Colonic mucosa (tissue), 4 donors: ENCODE measurements at regions not wholly inside any gene's neighbourhood (a gene's known extent, or its start where the extent isn't known, plus 50 kb on each side); places are given as distances from the start of the nearest gene placed in this dataset.

Experiments used
- DNase-seq: peaks from one replicate; pipeline ENCODE4 v3.0.0-alpha.2; 2020
- H3K27ac ChIP-seq: fragments of 200-600 bp; one replicate; pipeline ENCODE4 v1.8.0; 2021
- H3K27me3 ChIP-seq: fragments of 200-600 bp; one replicate; pipeline ENCODE4 v1.8.0; 2021
- H3K36me3 ChIP-seq: fragments of 200-600 bp; one replicate; pipeline ENCODE4 v1.8.0; 2021
- H3K4me1 ChIP-seq: fragments of 200-600 bp; one replicate; pipeline ENCODE4 v1.8.0; 2021; ENCODE audit warnings: mild to moderate bottlenecking
- H3K4me3 ChIP-seq: fragments of 200-600 bp; one replicate; pipeline ENCODE4 v1.8.0; 2021
- H3K9ac ChIP-seq, 2 donors: one replicate each; pipeline ENCODE4 v1.7.0; 2013; ENCODE audit warnings: control low read depth in 2 of 2, low read depth in 2 of 2, low read length in 2 of 2
- H3K9me3 ChIP-seq: fragments of 200-600 bp; one replicate; pipeline ENCODE4 v1.8.0; 2021
- intact Hi-C: fragments of 100-400 bp; cut with DNase I; formaldehyde crosslinking; loops from one replicate; pipeline ENCODE4 v1.14.1; 2022
- TF ChIP-seq, protein P1 (sequence below): fragments of 200-600 bp; IDR thresholded peaks from one replicate; pipeline ENCODE4 v1.8.0; 2022; ENCODE audit warnings: antibody characterized with exemption, mild to moderate bottlenecking
- donor health status: healthy.
- donor health status: DM: no; HTN: no; CAD: no.
- donor health status: DM: no; HTN: no; CAD: no.

GRCh38 chr5:163976696-163977095 is 471.3 kb downstream of the MAT2B start:
- H3K4me1 ChIP-seq, result no peaks in the 10 kb centered on the region
- intact Hi-C loops, result no loop called here

DNA sequence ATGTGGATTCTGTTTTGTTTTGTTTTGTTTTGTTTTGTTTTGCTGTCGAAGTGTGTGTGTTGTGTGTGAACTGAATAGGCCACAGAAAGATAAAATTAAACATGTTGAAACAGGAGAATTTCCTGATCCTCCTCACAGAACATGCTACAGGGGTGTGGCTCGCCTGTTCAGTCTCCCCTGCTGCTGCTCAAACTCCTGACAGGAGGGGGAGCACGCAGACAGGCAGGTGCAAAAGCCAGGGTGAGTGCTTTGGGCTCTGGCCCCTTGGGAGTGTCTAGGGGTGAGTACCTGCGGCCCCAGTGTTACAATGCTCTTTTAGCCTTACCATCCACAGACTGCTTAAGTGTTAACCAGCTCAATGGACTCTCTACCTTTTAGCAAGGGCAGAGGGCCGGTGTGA is 473.5 kb downstream of the MAT2B start:
- H3K9ac ChIP-seq, result no peak overlapping the region
- no peaks in the 10 kb centered on the region for H3K27me3 ChIP-seq
- H3K4me3 ChIP-seq, result no peak overlapping the region
- no peaks in the 10 kb centered on the region for H3K36me3 ChIP-seq
- intact Hi-C loops, result no loop called here
- H3K9me3 ChIP-seq, result no peaks in the 10 kb centered on the region
- no peaks in the 10 kb centered on the region for H3K4me1 ChIP-seq
- TF ChIP-seq, protein P1, sequence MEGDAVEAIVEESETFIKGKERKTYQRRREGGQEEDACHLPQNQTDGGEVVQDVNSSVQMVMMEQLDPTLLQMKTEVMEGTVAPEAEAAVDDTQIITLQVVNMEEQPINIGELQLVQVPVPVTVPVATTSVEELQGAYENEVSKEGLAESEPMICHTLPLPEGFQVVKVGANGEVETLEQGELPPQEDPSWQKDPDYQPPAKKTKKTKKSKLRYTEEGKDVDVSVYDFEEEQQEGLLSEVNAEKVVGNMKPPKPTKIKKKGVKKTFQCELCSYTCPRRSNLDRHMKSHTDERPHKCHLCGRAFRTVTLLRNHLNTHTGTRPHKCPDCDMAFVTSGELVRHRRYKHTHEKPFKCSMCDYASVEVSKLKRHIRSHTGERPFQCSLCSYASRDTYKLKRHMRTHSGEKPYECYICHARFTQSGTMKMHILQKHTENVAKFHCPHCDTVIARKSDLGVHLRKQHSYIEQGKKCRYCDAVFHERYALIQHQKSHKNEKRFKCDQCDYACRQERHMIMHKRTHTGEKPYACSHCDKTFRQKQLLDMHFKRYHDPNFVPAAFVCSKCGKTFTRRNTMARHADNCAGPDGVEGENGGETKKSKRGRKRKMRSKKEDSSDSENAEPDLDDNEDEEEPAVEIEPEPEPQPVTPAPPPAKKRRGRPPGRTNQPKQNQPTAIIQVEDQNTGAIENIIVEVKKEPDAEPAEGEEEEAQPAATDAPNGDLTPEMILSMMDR, result no peak
- DNase-seq, result no peak
- no peak overlapping the region for H3K27ac ChIP-seq

More at GRCh38 chr5:163976696-163977095, 471.3 kb downstream of the MAT2B start:
- TF ChIP-seq, protein P1, result no peak
- H3K27me3 ChIP-seq, result no peaks in the 10 kb centered on the region
- no peak overlapping the region for H3K4me3 ChIP-seq
- no peaks in the 10 kb centered on the region for H3K9me3 ChIP-seq
- H3K9ac ChIP-seq, result no peak overlapping the region
- no peak overlapping the region for H3K27ac ChIP-seq
- H3K36me3 ChIP-seq, result no peaks in the 10 kb centered on the region
- DNase-seq, result no peak

GRCh38 chr5:163988566-163988965 is 483.1 kb downstream of the MAT2B start:
- Histone ChIP-seq H3K9ac (no peak overlapping the region), H3K27me3 (no peaks in the 10 kb centered on the region), H3K27ac (no peak overlapping the region), H3K36me3 (no peaks in the 10 kb centered on the region), H3K4me3 (no peak overlapping the region), H3K4me1 (no peaks in the 10 kb centered on the region), H3K9me3 (no peaks in the 10 kb centered on the region)
- intact Hi-C loops, result no loop called here
- no peak for DNase-seq
- TF ChIP-seq, protein P1, result no peak

- H3K27me3 ChIP-seq, result no peaks in the 10 kb centered on the region
- no peaks in the 10 kb centered on the region for H3K9me3 ChIP-seq
- intact Hi-C loops, result no loop called here
- TF ChIP-seq, protein P1, result no peak
- H3K36me3 ChIP-seq, result no peaks in the 10 kb centered on the region
- DNase-seq, result no peak
- no peak overlapping the region for H3K9ac ChIP-seq
- H3K27ac ChIP-seq, result no peak overlapping the region
- H3K4me3 ChIP-seq, result no peak overlapping the region
- no peaks in the 10 kb centered on the region for H3K4me1 ChIP-seq
These were observed 487.7 kb downstream of the MAT2B start for GRCh38 chr5:163993126-163993525.

DNA sequence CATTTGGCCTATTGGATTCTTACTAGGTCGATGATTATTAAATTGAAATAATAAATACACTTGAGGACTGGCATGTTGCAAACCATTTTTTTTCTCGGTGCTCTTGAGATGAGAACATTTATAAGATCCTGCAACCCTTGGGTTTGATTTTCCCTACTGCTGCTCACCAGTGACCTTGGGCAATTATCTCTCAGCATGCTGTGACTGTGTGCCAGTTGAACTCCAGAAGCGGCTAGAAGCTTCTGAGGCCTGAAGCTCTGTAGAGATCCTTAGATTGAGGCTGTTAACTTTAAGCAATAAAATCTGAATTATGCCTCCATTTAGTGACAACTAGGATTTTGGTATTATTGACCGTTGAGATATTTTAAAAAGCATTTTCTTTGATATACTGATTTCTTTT is 489.8 kb downstream of the MAT2B start:
- intact Hi-C loops, result no loop called here
- Histone ChIP-seq H3K27me3 (no peaks in the 10 kb centered on the region), H3K27ac (no peak overlapping the region), H3K36me3 (no peaks in the 10 kb centered on the region), H3K4me3 (no peak overlapping the region), H3K9me3 (no peaks in the 10 kb centered on the region), H3K9ac (no peak overlapping the region), H3K4me1 (no peaks in the 10 kb centered on the region)
- DNase-seq, result no peak
- TF ChIP-seq, protein P1, result no peak

DNA sequence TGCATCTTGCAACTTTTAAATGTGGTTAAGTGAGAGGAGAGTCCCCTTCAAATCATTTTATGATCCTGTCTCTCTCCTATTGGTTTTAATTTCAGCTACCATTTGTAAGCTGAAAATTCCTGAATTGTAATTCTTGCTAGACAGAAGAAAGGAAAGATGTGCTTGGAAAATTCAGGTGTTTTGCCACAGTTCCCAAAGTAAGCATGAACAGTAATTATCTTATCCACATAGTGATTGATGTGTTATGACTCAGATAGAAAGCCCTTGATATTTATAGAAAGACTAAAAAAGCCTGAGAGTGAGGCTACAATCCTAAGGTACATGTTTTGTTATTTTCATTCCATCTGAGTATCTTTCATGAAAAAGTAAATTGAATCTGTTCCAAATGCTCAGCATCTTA is 492.5 kb downstream of the MAT2B start:
- H3K27ac ChIP-seq, result no peak overlapping the region
- intact Hi-C loops, result no loop called here
- no peak overlapping the region for H3K4me3 ChIP-seq
- no peaks in the 10 kb centered on the region for H3K36me3 ChIP-seq
- TF ChIP-seq, protein P1, result no peak
- H3K9me3 ChIP-seq, result no peaks in the 10 kb centered on the region
- no peaks in the 10 kb centered on the region for H3K27me3 ChIP-seq
- no peak overlapping the region for H3K9ac ChIP-seq
- no peaks in the 10 kb centered on the region for H3K4me1 ChIP-seq
- DNase-seq, result no peak
